HG02588 (cell line): ENCODE measurements at regions not wholly inside any gene's neighbourhood (a gene's known extent, or its start where the extent isn't known, plus 50 kb on each side); places are given as distances from the start of the nearest gene placed in this dataset.

ENCODE experiments used
- ATAC-seq: cut with Tn5 transposase; IDR thresholded peaks from one replicate; pipeline ENCODE4 v1.9.1; 2021; ENCODE audit warnings: mild to moderate bottlenecking, moderate library complexity; ENCODE audit not compliant: unreplicated experiment

DNA sequence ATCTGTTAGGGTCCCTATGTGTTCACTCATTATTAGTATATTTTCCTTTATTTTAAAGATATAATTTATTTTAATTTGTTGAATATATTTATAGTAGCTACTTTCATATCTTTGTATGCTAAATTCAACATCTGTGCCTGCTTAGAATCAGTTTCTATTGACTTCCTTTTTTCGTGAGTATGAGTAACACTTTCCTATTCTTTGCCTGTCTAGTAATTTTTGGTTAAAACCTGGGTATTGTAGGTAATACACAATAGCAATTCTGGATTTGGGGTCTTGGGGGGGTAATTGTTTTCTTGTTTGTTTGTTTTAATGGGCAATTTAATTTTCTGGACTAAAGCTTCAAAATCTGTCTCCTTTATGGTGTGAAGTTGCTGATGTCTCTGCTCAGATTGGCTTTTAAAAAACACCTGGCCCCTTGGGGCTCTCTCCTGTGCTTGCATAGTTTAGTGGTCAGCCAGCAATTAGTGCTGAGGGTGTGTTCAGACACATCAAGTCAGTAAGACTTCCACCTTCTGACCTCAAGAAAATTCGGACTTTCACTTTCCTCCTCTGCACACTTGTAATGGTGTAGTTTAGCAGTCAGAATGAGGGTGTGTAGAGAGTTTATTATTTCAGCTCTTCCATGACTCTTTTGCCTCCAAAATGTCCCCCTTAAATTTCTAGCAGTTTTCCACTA, 124.4 kb upstream of the MAP1B start:
- ATAC-seq = no peak

- no peak for ATAC-seq
Observed at GRCh38 chr5:71986101-71986500, 121.2 kb upstream of the MAP1B start.

- ATAC-seq = no peak
Observed at GRCh38 chr5:71988808-71989207, 118.5 kb upstream of the MAP1B start.

GRCh38 chr5:71993600-71993999, 113.7 kb upstream of the MAP1B start:
- ATAC-seq = no peak

GRCh38 chr5:71996789-71997188, 110.5 kb upstream of the MAP1B start:
- no peak for ATAC-seq

- ATAC-seq = no peak
Observed at GRCh38 chr5:71998746-71999145, 108.5 kb upstream of the MAP1B start.

GRCh38 chr5:72000707-72001106, 106.6 kb upstream of the MAP1B start:
- ATAC-seq = no peak

DNA sequence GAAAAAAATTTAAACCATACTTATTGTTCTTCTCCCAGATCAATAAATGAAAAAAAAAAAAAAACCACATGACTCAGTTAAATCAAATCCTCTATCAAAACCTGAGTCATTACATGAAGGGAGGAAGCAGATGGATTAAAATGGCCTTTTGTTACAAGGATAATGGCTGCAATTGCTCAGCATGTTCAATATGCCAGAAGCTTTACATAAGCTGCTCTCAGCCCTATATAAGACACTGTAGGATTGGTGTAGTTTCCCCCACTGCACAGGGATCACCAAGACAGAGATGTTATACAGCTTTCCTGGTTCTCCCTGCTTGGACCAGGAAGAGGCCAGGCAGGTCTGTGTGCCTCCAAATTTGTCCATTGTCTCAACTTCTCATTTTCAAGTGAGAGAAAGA, 101.6 kb upstream of the MAP1B start:
- no peak for ATAC-seq

- no peak for ATAC-seq
Observed at GRCh38 chr5:72006361-72006760, 100.9 kb upstream of the MAP1B start.

DNA sequence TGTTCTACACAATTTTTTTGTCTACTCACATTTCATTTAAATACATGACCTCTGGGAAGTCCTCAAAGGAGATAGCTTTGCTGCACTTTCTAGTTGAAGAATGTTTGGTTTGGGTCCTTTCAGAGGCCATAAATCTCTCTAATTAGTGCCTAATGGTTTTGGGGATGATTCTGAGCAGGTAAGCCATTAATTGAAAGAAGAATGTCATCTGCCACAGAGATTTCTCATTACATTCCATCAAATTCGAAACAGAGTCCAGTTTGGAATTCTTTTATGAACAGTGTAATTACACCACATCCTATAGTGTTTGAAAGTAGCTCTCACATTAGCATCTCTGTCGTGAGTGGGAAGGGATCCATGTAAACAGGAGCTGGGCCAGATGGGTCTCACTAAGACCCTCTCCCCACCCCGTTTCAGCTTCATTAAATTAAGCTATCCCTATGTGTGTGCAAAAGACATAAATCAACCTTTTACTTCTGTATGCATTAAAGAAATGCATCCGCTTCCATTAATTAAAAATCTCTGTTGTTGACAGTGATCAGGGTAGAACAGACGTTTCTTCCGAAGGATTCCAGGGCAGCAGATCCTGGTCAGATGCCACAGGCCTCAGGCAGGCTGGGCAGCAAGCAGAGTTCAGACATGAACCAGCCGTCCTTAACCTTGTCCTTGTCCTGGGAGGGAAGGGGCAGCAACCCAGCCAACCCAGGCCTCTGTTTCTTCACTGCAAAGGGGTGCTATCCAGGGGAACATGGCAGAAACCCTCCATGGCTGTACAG, 99.8 kb upstream of the MAP1B start:
- ATAC-seq = no peak

DNA sequence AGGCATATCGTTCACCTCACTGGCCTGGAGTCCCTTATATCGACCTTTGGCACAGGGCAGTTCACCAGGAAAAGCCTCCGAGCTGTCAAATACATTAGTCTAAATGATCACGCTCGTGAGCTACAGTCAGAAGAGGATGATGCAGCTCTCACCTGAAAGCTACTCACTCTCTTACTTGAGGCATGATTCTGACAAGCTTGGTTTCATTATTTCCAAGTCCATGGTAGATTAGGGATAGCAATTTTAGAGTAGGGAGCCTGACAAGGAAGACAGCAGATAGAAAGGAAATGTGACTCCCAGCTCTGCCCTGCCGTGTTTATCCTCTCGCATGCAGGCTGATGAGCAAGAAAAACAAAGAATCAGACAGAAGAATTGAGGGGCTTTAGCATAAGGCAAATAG, 98.0 kb upstream of the MAP1B start:
- no peak for ATAC-seq

DNA sequence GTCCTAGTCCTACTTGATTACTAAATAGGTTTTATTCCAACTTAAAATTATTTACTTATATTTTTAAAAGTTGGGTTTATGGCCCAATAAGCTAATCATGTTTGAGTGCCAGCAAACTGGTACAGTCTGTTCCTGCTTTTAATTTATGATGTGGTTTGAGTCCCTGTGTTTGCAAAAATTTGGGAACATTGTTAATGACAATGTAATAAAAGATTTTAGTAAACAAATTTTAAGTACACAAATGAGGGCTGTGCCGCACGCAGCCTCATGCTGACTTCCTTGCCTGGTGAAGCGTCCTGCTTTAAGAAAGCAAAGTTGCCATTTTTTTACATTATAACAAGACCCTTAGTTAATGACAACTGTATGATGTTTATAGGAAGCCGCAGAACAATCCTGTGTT, 96.8 kb upstream of the MAP1B start:
- ATAC-seq = no peak

- ATAC-seq = no peak
Observed at GRCh38 chr5:72012906-72013305, 94.4 kb upstream of the MAP1B start.

- no peak for ATAC-seq
Observed at GRCh38 chr5:72013766-72014624, 93.3 kb upstream of the MAP1B start.

DNA sequence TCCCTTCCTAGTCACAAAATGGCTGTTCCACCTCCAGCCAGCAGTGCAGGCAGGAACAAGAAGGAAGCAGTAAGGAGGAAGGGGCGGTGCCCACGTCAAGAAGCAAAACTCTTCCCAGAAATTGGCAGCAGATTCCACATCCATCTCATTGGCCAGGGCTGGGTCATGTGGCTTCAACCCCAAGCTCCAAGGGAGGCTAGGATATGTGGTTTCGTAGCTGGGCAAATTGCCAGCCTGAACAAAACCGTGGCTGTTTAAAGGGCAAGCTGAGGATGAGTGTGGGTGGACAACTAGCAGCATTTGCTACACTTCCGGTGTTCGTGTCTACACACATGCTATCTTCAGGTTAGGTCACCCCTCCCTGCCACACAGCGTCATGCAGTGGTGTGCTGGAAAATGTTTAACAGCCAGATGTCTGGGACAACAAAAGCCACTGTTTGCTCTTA, 92.1 kb upstream of the MAP1B start:
- no peak for ATAC-seq

GRCh38 chr5:72018143-72018803, 89.0 kb upstream of the MAP1B start:
- no peak for ATAC-seq

DNA sequence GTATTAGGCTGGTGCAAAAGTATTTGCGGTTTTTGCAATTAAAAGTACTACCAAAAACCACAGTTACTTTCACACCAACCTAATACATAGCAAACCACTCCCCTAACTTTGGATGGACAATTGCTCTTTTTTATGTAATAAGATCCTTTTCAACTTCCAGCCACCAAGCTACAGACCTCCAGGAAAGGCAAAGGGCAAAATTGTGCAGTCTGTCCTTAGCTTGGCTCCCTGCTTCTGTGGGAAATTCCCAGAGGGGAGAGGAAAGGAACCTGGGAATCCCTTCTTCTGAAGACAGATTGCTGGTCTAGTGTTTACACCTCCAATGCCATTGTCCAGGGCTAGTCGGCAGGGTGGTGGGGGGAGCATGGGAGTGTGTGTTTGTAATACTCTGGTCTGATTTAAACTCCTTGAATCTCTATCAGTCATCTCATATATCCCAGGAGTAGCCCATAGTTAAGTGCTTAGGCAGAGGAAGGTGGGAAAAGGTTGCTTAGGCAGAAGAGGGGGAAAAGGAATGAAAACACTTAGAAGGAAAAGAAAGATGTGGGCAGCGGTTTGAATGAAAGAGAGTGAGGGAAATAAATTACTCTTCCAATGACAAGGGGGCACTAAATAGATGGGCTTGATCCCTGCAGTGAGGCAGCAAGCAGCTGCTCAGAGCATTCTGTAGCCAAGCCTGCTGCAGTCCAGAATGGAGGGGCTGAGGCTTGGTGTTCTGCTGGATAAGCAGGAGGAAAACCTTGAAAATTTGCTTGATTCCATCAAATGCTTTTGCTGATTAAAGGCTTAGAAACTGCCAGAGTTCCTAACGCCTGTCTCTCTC, 86.9 kb upstream of the MAP1B start:
- ATAC-seq = no peak

DNA sequence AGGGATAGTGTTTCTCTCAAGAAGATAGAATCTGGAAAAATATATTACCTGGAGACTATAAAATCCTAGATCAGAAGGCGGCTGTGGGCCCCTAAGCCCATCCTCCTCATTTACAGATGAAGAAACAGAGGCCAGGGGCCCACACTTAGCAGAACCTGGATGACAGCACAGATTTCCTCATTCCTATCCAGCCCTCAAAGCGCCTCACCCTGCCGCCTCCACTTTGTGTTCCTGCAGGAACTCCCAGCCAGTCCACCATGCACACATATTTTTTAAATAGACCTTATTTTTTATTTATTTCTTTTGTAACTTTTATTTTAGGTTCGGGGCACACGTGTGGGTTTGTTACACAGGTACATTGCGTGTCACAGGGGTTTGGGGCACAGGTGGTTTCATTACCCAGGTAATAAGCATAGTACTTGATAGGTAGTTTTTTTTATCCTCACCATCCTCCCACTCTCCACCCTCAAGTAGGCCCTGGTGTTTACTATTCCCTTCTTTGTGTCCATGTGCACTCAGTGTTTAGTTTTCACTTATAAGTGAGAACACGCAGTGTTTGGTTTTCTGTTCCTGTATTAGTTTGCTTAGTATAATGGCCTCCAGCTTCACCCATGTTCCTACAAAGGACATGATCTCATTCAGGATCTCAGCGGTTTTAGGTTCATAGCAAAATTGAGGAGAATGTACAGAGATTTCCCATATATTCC, 85.5 kb upstream of the MAP1B start:
- ATAC-seq = no peak

DNA sequence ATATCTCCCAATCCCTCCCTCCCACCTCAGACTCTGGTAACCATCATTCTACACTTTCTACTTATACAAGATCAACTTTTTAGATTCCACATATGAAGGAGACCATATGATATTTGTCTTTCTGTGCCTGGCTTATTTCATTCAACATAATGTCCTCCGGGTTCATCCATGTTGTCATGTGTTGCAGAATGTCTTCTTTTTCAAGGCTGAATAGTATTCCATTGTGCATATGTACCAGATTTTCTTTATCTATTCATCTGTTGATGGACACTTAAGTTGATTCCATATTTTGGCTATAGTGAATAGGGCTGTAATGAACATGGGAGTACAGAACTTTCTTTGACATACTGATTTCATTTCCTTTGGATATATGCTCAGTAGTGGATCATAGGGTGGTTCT, 78.9 kb upstream of the MAP1B start:
- ATAC-seq = no peak

- no peak for ATAC-seq
Observed at GRCh38 chr5:72030237-72030636, 77.0 kb upstream of the MAP1B start.
